ENCODE measurements at regions not wholly inside any gene's neighbourhood (a gene's known extent, or its start where the extent isn't known, plus 50 kb on each side); places are given as distances from the start of the nearest gene placed in this dataset.

- TF ChIP-seq MEIS2 (CRISPR knock-in tag; IDR thresholded peaks at IDR 0.05) (0 out of 2 replicates have a peak, but pooled peaks have one; percentile 51), DMAP1 (CRISPR knock-in tag; IDR thresholded peaks at IDR 0.05) (peak; percentile 66; the same call in 1 of the 2 replicates), RNF2 (conservative IDR thresholded peaks at IDR 0.05; ENCODE audit: low read depth) (no peak), ELF4 (CRISPR knock-in tag; IDR thresholded peaks at IDR 0.05; ENCODE audit: borderline replicate concordance) (no peak), RBM39 (IDR thresholded peaks at IDR 0.05; ENCODE audit: low read depth, low read length, poor library complexity, severe bottlenecking) (no peak), ZNF674 (CRISPR knock-in tag; IDR thresholded peaks at IDR 0.05; ENCODE audit: low read depth) (no peak), IRX3 (CRISPR knock-in tag; IDR thresholded peaks at IDR 0.05; ENCODE audit: borderline replicate concordance, low read depth) (no peak), TSC22D2 (CRISPR knock-in tag; IDR thresholded peaks at IDR 0.05; ENCODE audit: borderline replicate concordance) (no peak), U2AF1 (optimal IDR thresholded peaks at IDR 0.05; ENCODE audit: low read depth, low read length) (no peak), MED13 (CRISPR knock-in tag; IDR thresholded peaks at IDR 0.05) (no peak), AKAP8 (CRISPR knock-in tag; IDR thresholded peaks at IDR 0.05) (no peak), ZNF383 (CRISPR knock-in tag; IDR thresholded peaks at IDR 0.05; ENCODE audit: borderline replicate concordance) (no peak), GMEB2 (CRISPR knock-in tag; IDR thresholded peaks at IDR 0.05; ENCODE audit: low read depth) (no peak), ZNF768 (CRISPR knock-in tag; IDR thresholded peaks at IDR 0.05) (no peak), SIX1 (CRISPR knock-in tag; IDR thresholded peaks at IDR 0.05; ENCODE audit: borderline replicate concordance) (peak; percentile 66; the same call in 1 of the 2 replicates), RFX3 (CRISPR knock-in tag; IDR thresholded peaks at IDR 0.05) (no peak), NR0B2 (CRISPR knock-in tag; IDR thresholded peaks at IDR 0.05) (no peak), ZNF629 (CRISPR knock-in tag; conservative IDR thresholded peaks at IDR 0.05) (peak; percentile 24; the same call in 1 of the 2 replicates), ZNF230 (CRISPR knock-in tag; IDR thresholded peaks at IDR 0.05) (no peak), CSRNP1 (CRISPR knock-in tag; IDR thresholded peaks at IDR 0.05) (no peak), ZFP91 (CRISPR knock-in tag; IDR thresholded peaks at IDR 0.05; ENCODE audit: borderline replicate concordance) (peak; percentile 70; the same call in 1 of the 2 replicates), REL (CRISPR knock-in tag; conservative IDR thresholded peaks at IDR 0.05) (no peak), SNAI1 (CRISPR knock-in tag; IDR thresholded peaks at IDR 0.05; ENCODE audit: borderline replicate concordance) (no peak), PAF1 (CRISPR knock-in tag; IDR thresholded peaks at IDR 0.05) (no peak), ZNF20 (CRISPR knock-in tag; IDR thresholded peaks at IDR 0.05) (no peak), CCDC6 (CRISPR knock-in tag; IDR thresholded peaks at IDR 0.05) (no peak)
These were observed 244.1 kb upstream of the STT3B start (continued) for GRCh38 chr3:31288641-31289100.

All from HepG2 (cell line).